Stimulated activated naive B cell treated with anti-CD40 and anti-IgM and Interleukin-4, amounts not matched to agents 10 μg/mL and 1 μg/mL and 100 μg/mL, for 72 hours (primary cell): ENCODE measurements at regions not wholly inside any gene's neighbourhood (a gene's known extent, or its start where the extent isn't known, plus 50 kb on each side); places are given as distances from the start of the nearest gene placed in this dataset.
"Not testable (repeated sequence)": the region's sequence is repeated elsewhere in the genome, so short reads cannot be mapped to it uniquely, and the experiment has no call there.

ENCODE experiments used
- ATAC-seq, 2 donors: fragments of 150-1000 bp; cut with Tn5 transposase; replicated peaks; 2 replicates each; pipeline ENCODE4 v1.10.0; 2021; ENCODE audit warnings: moderate library complexity in 1 of 2
- DNase-seq: peaks from one replicate; pipeline ENCODE4 v3.0.0; 2021
- H3K27ac Mint-ChIP-seq: one replicate; pipeline ENCODE4 v1.8.0; 2022; ENCODE audit warnings: mild to moderate bottlenecking, mixed read lengths
- H3K27me3 Mint-ChIP-seq, 2 donors: one replicate each; pipeline ENCODE4 v1.8.0; 2022; ENCODE audit warnings: mixed read lengths in 2 of 2
- H3K36me3 Mint-ChIP-seq, 2 donors: one replicate each; pipeline ENCODE4 v1.8.0; 2022; ENCODE audit warnings: mixed read lengths in 2 of 2, mild to moderate bottlenecking in 1 of 2
- H3K4me1 Mint-ChIP-seq, 2 donors: one replicate each; pipeline ENCODE4 v1.8.0; 2022; ENCODE audit warnings: mixed read lengths in 2 of 2, mild to moderate bottlenecking in 1 of 2
- H3K4me3 Mint-ChIP-seq, 2 donors: one replicate each; pipeline ENCODE4 v1.8.0; 2022; ENCODE audit warnings: mild to moderate bottlenecking in 2 of 2, mixed read lengths in 2 of 2, moderate library complexity in 1 of 2
- H3K9me3 Mint-ChIP-seq, 2 donors: one replicate each; pipeline ENCODE4 v1.8.0; 2022; ENCODE audit warnings: mixed read lengths in 2 of 2, mild to moderate bottlenecking in 1 of 2

DNA sequence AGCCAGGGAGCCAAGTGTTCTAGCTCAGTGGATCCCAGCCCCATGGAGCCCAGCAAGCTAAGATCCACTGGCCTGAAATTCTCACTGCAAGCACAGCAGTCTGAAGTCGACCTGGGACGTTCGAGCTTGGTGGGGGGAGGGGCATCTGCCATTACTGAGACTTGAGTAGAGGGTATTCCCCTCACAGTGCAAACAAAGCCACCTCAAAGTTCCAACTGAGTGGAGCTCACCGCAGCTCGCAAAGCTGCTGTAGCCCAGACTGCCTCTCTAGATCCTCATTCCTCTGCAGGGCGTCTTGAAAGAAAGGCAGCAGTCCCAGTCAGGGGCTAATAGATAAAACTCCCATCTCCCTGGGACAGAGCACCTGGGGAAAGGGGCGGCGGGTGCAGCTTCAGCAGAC is 226.3 kb downstream of the ZIC3 start:
- peaks cover 0 to 2% of the 10 kb centered on the region in 2 donors for H3K9me3 Mint-ChIP-seq

GRCh38 chrX:137797926-137798325 is 232.0 kb downstream of the ZIC3 start:
- H3K4me1 Mint-ChIP-seq, H3K27me3 Mint-ChIP-seq, H3K36me3 Mint-ChIP-seq, ATAC-seq, H3K27ac Mint-ChIP-seq, DNase-seq, H3K4me3 Mint-ChIP-seq: not testable (repeated sequence)
- peaks cover 5 to 13% of the 10 kb centered on the region in 2 donors for H3K9me3 Mint-ChIP-seq

More for the DNA sequence above, 226.3 kb downstream of the ZIC3 start:
- ATAC-seq: no peak
- no peaks in the 10 kb centered on the region for H3K27me3 Mint-ChIP-seq
- H3K36me3 Mint-ChIP-seq: no peaks in the 10 kb centered on the region
- DNase-seq: no peak
- no peak overlapping the region for H3K4me3 Mint-ChIP-seq
- no peaks in the 10 kb centered on the region for H3K4me1 Mint-ChIP-seq
- H3K27ac Mint-ChIP-seq: no peak overlapping the region

- Mint-ChIP-seq H3K4me3 (no peak overlapping the region), H3K36me3 (no peaks in the 10 kb centered on the region), H3K27me3 (no peaks in the 10 kb centered on the region), H3K4me1 (no peaks in the 10 kb centered on the region), H3K9me3 (peaks cover 3 to 6% of the 10 kb centered on the region in 2 donors), H3K27ac (no peak overlapping the region)
- ATAC-seq (no peak), DNase-seq (no peak)
These were observed 257.3 kb downstream of the ZIC3 start for GRCh38 chrX:137823257-137823656.

DNA sequence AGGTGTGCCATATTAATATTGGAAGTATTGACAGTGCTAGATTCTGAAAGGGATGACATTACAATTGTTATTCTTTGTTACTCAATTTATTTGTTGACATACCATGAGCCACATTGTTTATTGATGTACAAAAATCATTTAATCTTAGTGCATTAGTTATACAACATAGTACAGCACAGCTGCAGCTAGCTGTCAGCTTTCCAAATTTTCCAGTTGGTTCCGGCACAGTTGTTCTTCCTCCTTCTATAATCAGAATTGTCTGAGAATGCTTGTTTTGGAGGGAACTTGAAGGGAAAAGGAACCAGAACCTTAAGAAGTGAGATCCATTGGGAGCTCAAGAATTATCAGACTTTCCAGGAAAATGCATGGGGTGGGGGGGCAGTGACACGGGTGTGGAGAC is 281.4 kb downstream of the ZIC3 start:
- Mint-ChIP-seq H3K27ac (no peak overlapping the region), H3K36me3 (no peaks in the 10 kb centered on the region), H3K4me1 (no peaks in the 10 kb centered on the region), H3K27me3 (no peaks in the 10 kb centered on the region), H3K9me3 (peaks cover 2 to 3% of the 10 kb centered on the region in 2 donors), H3K4me3 (no peak overlapping the region)
- ATAC-seq (no peak), DNase-seq (no peak)

DNA sequence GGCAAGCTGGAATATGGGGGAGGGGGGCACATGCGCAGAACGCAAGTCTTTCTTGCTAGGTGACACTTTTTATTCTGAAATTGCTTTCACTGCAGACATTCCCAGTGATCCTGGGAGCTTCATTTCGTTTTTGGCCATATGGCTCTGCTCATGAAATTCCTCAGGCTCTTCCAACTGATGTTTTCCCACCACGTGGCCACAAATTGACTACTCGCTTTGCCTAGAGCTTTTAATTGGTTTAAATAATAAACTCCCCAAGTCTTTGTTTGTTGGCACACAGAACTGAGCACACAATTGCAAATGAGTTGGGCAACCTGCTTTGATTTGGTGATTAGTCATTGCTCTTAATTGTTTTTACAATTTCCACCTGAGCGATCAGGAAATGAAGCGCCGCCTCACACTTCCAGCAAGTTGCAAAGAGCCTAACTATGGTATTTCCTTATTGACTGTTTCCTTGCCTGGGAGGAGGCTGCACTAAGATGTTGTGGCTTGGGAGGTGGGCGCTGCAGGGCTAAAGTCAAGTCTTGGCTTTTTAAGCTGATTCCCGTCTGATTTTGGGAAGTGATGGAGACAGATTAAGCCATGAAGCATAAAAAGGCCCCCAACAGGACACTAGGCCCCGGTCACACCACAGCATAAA is 282.5 kb downstream of the ZIC3 start:
- Mint-ChIP-seq H3K27me3 (no peaks in the 10 kb centered on the region), H3K27ac (no peak overlapping the region), H3K4me1 (no peaks in the 10 kb centered on the region), H3K36me3 (no peaks in the 10 kb centered on the region), H3K4me3 (no peak overlapping the region), H3K9me3 (peaks cover 0 to 2% of the 10 kb centered on the region in 2 donors)
- ATAC-seq: no peak
- DNase-seq: no peak

DNA sequence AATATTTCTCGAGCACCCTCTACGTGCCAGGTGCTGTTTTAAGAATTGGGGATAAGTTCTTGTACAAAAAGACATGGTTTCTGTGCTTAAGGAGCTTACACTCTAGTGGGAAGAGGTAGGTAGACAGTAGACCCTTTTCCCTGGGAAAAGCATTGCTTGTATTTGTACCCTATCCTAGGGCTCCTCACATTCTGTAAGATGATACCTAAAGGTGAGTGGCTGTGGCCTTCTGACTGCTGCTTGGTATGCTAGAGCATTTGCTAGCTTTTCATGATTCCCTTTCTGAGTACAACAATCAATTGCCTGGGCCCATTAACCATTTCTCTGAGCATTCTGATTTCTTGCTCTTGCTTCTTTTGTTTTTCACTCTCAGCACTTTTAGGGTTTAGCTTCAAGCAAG is 286.6 kb downstream of the ZIC3 start:
- peaks cover 0 to 4% of the 10 kb centered on the region in 2 donors for H3K9me3 Mint-ChIP-seq

DNA sequence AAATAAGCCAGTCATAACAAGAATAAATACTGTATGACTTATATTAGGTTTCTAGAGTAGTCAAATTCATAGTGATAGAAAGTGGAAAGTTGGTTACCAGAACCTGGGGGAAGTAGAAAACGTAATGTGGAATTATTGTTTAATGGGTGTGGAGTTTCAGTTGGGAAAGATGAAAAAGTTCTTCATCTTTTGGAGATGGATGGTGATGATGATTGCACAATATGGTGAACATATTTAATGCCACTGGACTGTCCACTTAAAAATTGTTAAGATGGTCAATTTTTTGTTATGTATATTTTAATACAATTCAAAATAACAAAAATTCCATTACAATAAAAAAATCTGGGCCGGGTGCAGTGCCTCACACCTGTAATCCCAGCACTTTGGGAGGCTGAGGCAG is 289.6 kb downstream of the ZIC3 start:
- H3K4me3 Mint-ChIP-seq: no peak overlapping the region
- DNase-seq (no peak), ATAC-seq (no peak)
- H3K27me3 Mint-ChIP-seq: no peaks in the 10 kb centered on the region
- H3K27ac Mint-ChIP-seq: no peak overlapping the region
- H3K36me3 Mint-ChIP-seq: no peaks in the 10 kb centered on the region
- H3K4me1 Mint-ChIP-seq: no peaks in the 10 kb centered on the region
- H3K9me3 Mint-ChIP-seq: peaks cover 0 to 4% of the 10 kb centered on the region in 2 donors

More for the DNA sequence above, 286.6 kb downstream of the ZIC3 start:
- H3K27ac Mint-ChIP-seq: no peak overlapping the region
- no peak overlapping the region for H3K4me3 Mint-ChIP-seq
- no peaks in the 10 kb centered on the region for H3K27me3 Mint-ChIP-seq
- H3K4me1 Mint-ChIP-seq: no peaks in the 10 kb centered on the region
- ATAC-seq (no peak), DNase-seq (no peak)
- H3K36me3 Mint-ChIP-seq: no peaks in the 10 kb centered on the region

DNA sequence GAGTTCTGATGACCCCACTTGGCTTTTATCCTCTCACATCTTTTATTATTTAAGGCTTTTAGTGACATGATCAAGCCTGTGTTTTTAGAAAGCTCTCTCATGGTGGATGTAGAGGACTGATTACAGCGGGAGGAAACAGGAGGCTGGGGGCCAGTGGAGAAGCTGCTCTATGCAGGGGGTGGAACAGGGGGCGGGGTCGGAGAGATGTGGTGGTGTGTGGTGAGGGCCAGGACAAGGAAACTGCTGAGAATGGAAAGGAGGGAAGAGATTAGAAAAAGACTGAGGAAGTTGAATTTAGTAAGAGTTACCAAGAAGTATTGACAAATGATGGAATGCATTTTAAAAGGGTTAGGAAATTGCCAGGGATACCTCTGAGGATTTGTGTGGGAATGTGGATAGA is 292.2 kb downstream of the ZIC3 start:
- H3K27me3 Mint-ChIP-seq: no peaks in the 10 kb centered on the region
- ATAC-seq: no peak

DNA sequence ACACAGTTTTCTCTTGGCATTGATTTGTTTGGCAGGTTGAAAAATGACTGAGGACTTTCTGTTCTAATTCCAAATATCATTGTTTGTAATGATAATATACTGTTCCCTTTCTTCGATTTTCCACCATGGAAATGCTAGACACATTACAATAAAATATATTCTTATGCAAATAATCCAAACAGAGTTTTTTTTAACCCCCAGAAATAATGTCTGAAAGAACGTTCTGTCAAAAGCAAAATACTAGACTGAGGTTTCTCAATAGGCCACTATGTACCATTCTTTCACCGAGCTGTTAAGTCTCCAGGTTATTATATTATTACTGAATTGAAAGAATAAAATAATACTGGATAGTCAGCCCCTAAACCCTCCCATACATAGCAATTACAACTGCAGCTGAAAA is 312.5 kb downstream of the ZIC3 start:
- no peaks in the 10 kb centered on the region for H3K27me3 Mint-ChIP-seq
- no peak for ATAC-seq
- no peaks in the 10 kb centered on the region for H3K36me3 Mint-ChIP-seq
- H3K9me3 Mint-ChIP-seq: no peaks in the 10 kb centered on the region
- H3K4me3 Mint-ChIP-seq: no peak overlapping the region
- no peak overlapping the region for H3K27ac Mint-ChIP-seq
- no peaks in the 10 kb centered on the region for H3K4me1 Mint-ChIP-seq
- no peak for DNase-seq

More for the DNA sequence above, 292.2 kb downstream of the ZIC3 start:
- no peaks in the 10 kb centered on the region for H3K36me3 Mint-ChIP-seq
- H3K9me3 Mint-ChIP-seq: peaks cover 0 to 4% of the 10 kb centered on the region in 2 donors
- H3K27ac Mint-ChIP-seq: no peak overlapping the region
- DNase-seq: no peak
- H3K4me1 Mint-ChIP-seq: no peaks in the 10 kb centered on the region
- H3K4me3 Mint-ChIP-seq: no peak overlapping the region

- Mint-ChIP-seq H3K27ac (no peak overlapping the region), H3K36me3 (no peaks in the 10 kb centered on the region), H3K4me1 (no peaks in the 10 kb centered on the region), H3K9me3 (peaks cover 4% of the 10 kb centered on the region in 2 donors), H3K4me3 (no peak overlapping the region), H3K27me3 (no peaks in the 10 kb centered on the region)
- no peak for DNase-seq
- ATAC-seq: no peak
These were observed 317.0 kb downstream of the ZIC3 start for GRCh38 chrX:137882960-137883359.

DNA sequence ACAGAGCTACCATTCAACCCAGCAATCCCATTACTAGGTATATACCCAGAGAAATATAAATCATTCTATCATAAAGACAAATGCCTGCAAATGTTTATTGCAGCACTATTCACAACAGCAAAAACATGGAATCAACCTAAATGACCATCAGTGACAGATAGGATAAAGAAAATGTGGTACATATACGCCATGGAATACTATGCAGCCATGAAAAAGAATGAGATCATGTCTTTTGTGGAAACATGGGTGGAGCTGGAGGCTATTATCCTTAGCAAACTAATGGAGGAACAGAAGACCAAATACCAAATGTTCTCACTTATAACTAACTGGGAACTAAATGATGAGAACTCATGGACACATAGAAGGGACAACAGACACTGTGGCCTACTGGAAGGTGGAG is 318.9 kb downstream of the ZIC3 start:
- not testable (repeated sequence) for H3K9me3 Mint-ChIP-seq, ATAC-seq, H3K4me3 Mint-ChIP-seq, H3K27me3 Mint-ChIP-seq, H3K36me3 Mint-ChIP-seq, H3K27ac Mint-ChIP-seq, DNase-seq, H3K4me1 Mint-ChIP-seq

DNA sequence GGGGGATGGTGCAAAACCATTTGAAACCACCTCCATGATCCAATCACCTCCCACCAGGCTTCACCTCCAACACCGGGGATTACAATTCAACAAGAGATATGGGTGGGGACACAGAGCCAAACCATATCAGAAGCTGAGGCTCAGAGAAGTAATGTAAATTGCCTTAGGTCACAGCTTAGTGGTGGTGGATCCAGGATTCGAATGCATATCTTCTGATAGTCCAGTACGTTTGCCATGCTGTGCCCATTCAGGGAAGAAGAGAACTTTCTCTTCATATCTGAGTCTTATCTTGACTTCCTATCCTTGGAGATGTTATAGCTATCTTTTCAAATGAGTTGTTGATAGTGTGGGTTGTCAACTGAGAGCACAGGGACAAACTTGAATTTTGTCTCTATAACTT is 325.5 kb downstream of the ZIC3 start:
- no peaks in the 10 kb centered on the region for H3K36me3 Mint-ChIP-seq
- no peak overlapping the region for H3K4me3 Mint-ChIP-seq
- H3K27me3 Mint-ChIP-seq: no peaks in the 10 kb centered on the region
- no peak overlapping the region for H3K27ac Mint-ChIP-seq
- no peak for ATAC-seq
- H3K9me3 Mint-ChIP-seq: peaks cover 0 to 5% of the 10 kb centered on the region in 2 donors
- no peaks in the 10 kb centered on the region for H3K4me1 Mint-ChIP-seq
- DNase-seq: no peak

- no peak for ATAC-seq
- no peak overlapping the region for H3K27ac Mint-ChIP-seq
- H3K9me3 Mint-ChIP-seq: peaks cover 0 to 5% of the 10 kb centered on the region in 2 donors
- no peak overlapping the region for H3K4me3 Mint-ChIP-seq
- DNase-seq: no peak
- H3K4me1 Mint-ChIP-seq: no peaks in the 10 kb centered on the region
- H3K36me3 Mint-ChIP-seq: no peaks in the 10 kb centered on the region
- H3K27me3 Mint-ChIP-seq: no peaks in the 10 kb centered on the region
These were observed 330.2 kb downstream of the ZIC3 start for GRCh38 chrX:137896123-137896522.

DNA sequence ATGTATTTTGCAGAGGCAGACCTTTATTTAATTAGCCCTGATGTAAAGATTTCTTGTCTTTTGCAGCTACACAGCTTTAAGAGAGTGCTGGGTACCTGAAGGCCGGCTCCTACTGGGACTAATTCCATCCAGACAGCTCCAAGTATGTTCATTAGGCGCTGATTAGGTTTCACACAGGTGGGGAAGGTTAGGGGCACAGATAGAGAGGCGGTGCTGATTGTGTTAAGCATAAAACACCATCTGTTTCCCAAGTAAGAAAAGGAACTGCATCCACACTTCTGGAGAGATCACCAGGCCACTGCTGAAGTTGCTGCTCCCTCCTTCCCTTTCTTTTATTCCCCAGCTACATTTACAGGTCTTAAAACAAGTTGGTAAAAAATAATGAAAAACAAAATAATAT is 349.5 kb downstream of the ZIC3 start:
- H3K9me3 Mint-ChIP-seq: no peaks in the 10 kb centered on the region
- peaks cover 0 to 5% of the 10 kb centered on the region in 2 donors for H3K27me3 Mint-ChIP-seq
- H3K4me3 Mint-ChIP-seq: no peak overlapping the region
- DNase-seq (no peak), ATAC-seq (no peak)
- H3K4me1 Mint-ChIP-seq: no peaks in the 10 kb centered on the region
- no peak overlapping the region for H3K27ac Mint-ChIP-seq
- no peaks in the 10 kb centered on the region for H3K36me3 Mint-ChIP-seq

- no peaks in the 10 kb centered on the region for H3K9me3 Mint-ChIP-seq
- ATAC-seq (no peak), DNase-seq (no peak)
- no peak overlapping the region for H3K27ac Mint-ChIP-seq
- peaks cover 0 to 5% of the 10 kb centered on the region in 2 donors for H3K27me3 Mint-ChIP-seq
- H3K4me3 Mint-ChIP-seq: no peak overlapping the region
- no peaks in the 10 kb centered on the region for H3K36me3 Mint-ChIP-seq
- no peaks in the 10 kb centered on the region for H3K4me1 Mint-ChIP-seq
These were observed 350.3 kb downstream of the ZIC3 start for GRCh38 chrX:137916090-137916746.
